MCF 10A (cell line): ENCODE measurements at regions not wholly inside any gene's neighbourhood (a gene's known extent, or its start where the extent isn't known, plus 50 kb on each side); places are given as distances from the start of the nearest gene placed in this dataset.

ENCODE experiments used
- BruUV-seq: library from RNA; stranded (reverse); fragments of 400-500 nt; replicated peaks from 2 replicates; lab custom pipeline; 2021; lab: Mats Ljungman, UMichigan
- CTCF ChIA-PET: fragments of 300-600 bp; sonication (Branson Sonifier 250); formaldehyde crosslinking; extraction: SDS; loops from one replicate; lab custom pipeline; 2021; ENCODE audit warnings: antibody characterized with exemption, inconsistent platforms; lab: Yijun Ruan, JAX
- POLR2A ChIA-PET: fragments of 300-600, 350-650 bp; sonication (Branson Sonifier 250); formaldehyde crosslinking; extraction: SDS; loops from one replicate; lab custom pipeline; 2020; ENCODE audit warnings: antibody characterized with exemption, inconsistent platforms; lab: Yijun Ruan, JAX
- DNase-seq: peaks from one replicate; pipeline ENCODE4 v3.0.0-alpha.2; 2018; ENCODE audit not compliant: unreplicated experiment
- H3K27ac Mint-ChIP-seq: one replicate; pipeline ENCODE4 v1.8.0; 2022; ENCODE audit warnings: mild to moderate bottlenecking, low read depth, mixed read lengths; ENCODE audit not compliant: unreplicated experiment
- H3K27me3 Mint-ChIP-seq: one replicate; pipeline ENCODE4 v1.8.0; 2022; ENCODE audit warnings: mixed read lengths; ENCODE audit not compliant: insufficient read depth, unreplicated experiment
- H3K36me3 Mint-ChIP-seq: one replicate; pipeline ENCODE4 v1.8.0; 2022; ENCODE audit warnings: mild to moderate bottlenecking, moderate library complexity, mixed read lengths; ENCODE audit not compliant: insufficient read depth, unreplicated experiment
- H3K4me1 Mint-ChIP-seq: one replicate; pipeline ENCODE4 v1.8.0; 2022; ENCODE audit warnings: mixed read lengths; ENCODE audit not compliant: insufficient read depth, unreplicated experiment
- H3K4me3 Mint-ChIP-seq: one replicate; pipeline ENCODE4 v1.8.0; 2022; ENCODE audit warnings: mild to moderate bottlenecking, moderate library complexity, mixed read lengths; ENCODE audit not compliant: unreplicated experiment
- H3K9me3 Mint-ChIP-seq: one replicate; pipeline ENCODE4 v1.8.0; 2022; ENCODE audit warnings: mixed read lengths; ENCODE audit not compliant: unreplicated experiment
- CTCF ChIP-seq: fragments of 200-600 bp; IDR thresholded peaks from one replicate; pipeline ENCODE4 v1.8.0; 2022; ENCODE audit warnings: antibody characterized with exemption, mild to moderate bottlenecking; ENCODE audit not compliant: unreplicated experiment
- intact Hi-C: fragments of 100-400 bp; cut with micrococcal nuclease; formaldehyde crosslinking; loops from 2 replicates; pipeline ENCODE4 v1.14.1; 2022

DNA sequence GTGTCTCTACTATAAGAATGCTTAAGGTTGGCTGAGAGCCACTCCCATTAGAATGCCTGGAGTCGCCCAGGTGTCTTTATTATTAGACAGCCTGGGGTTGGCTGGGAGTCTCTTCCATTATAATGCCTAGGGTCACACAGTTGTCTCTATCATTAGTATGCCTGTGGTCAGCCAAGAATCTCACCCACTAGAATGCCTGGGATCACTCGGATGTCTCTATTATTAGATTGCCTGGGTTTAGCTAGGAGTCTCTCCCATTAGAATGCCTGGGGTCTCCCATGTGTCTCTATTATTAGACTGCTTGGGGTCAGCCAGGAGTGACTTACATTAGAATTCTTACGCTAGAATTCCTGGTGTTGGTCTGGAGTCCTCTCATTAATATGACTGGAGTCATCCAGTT lies 2255.3 kb downstream of the TP53TG3F start:
- no peak for DNase-seq
- H3K4me3 Mint-ChIP-seq: no peak overlapping the region
- CTCF ChIA-PET: no interaction called here
- H3K4me1 Mint-ChIP-seq: no peaks in the 10 kb centered on the region
- intact Hi-C loops: no loop called here
- no peak overlapping the region for H3K27ac Mint-ChIP-seq
- POLR2A ChIA-PET: no interaction called here
- no peaks in the 10 kb centered on the region for H3K36me3 Mint-ChIP-seq
- no peaks in the 10 kb centered on the region for H3K27me3 Mint-ChIP-seq
- BruUV-seq: no TSS peak
- H3K9me3 Mint-ChIP-seq: peaks cover 11% of the 10 kb centered on the region
- no peak for TF ChIP-seq CTCF

DNA sequence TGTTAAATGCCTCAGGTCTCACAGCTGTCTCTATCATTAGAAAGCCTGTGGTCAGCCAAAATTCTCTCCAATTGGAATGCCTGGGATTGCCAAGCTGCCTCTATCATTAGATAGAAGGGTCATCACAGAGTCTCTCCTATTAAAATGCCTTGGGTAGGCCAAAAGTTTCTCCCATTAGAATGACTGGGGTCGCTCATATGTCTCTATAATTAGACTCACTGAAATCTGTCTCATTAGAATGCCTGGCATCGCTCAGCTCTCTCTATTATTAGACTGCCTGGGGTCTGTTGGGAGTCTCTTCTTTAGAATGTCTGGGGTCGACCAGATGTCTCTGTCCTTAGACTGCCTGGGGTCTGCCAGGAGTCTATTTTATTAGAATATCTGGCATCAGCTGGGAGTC lies 2265.1 kb downstream of the TP53TG3F start:
- POLR2A ChIA-PET: no interaction called here
- H3K27ac Mint-ChIP-seq: no peak overlapping the region
- no peak for TF ChIP-seq CTCF
- no peak overlapping the region for H3K4me3 Mint-ChIP-seq
- H3K9me3 Mint-ChIP-seq: peaks cover 27% of the 10 kb centered on the region
- no peaks in the 10 kb centered on the region for H3K4me1 Mint-ChIP-seq
- no peak for DNase-seq
- no TSS peak for BruUV-seq
- H3K36me3 Mint-ChIP-seq: no peaks in the 10 kb centered on the region
- no peaks in the 10 kb centered on the region for H3K27me3 Mint-ChIP-seq
- intact Hi-C loops: no loop called here
- CTCF ChIA-PET: no interaction called here

DNA sequence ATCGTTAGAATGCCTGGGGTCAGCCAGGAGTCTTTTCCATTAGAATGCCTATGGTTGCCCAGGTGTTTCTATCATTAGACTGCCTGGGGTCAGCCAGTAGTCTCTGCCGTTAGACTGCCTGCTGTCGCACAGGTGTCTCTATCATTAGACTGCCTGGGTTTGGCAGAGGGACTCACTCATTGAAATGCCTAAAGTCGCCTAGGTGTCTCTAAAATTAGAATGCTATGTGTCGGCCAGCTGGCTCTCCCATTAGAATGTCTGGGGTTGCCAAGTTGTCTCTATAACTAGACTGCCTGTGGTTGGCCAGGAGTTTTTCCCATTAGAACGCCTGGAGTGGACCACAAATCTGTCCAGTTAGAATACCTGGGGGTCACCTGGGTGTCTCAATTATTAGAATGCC lies 2266.5 kb downstream of the TP53TG3F start:
- no peak for DNase-seq
- TF ChIP-seq CTCF: no peak
- Mint-ChIP-seq H3K27ac (no peak overlapping the region), H3K4me3 (no peak overlapping the region), H3K9me3 (peaks cover 27% of the 10 kb centered on the region), H3K4me1 (no peaks in the 10 kb centered on the region), H3K27me3 (no peaks in the 10 kb centered on the region), H3K36me3 (no peaks in the 10 kb centered on the region)
- CTCF ChIA-PET: no interaction called here
- no TSS peak for BruUV-seq
- intact Hi-C loops: no loop called here
- POLR2A ChIA-PET: no interaction called here

DNA sequence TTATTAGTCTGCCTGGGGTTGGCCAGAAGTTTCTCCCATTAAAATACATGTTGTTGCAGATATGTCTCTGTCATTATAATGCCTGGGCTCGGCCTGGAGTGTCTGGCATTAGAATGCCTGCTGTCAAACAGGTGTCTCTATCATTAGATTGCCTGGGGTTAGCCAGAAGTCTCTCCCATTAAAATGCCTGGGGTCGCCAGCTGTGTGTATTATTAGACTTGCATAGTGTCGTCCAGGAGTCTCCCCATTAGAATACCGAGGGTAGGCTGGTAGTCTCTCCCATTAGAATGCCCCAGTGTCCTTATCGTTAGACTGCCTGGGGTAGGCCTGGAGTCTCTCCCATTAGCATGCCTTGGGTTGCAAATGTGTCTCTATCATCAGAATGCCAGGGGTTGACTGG lies 2270.8 kb downstream of the TP53TG3F start:
- peaks cover 38% of the 10 kb centered on the region for H3K9me3 Mint-ChIP-seq
- DNase-seq: no peak
- H3K27me3 Mint-ChIP-seq: no peaks in the 10 kb centered on the region
- H3K4me3 Mint-ChIP-seq: no peak overlapping the region
- intact Hi-C loops: no loop called here
- H3K4me1 Mint-ChIP-seq: no peaks in the 10 kb centered on the region
- no peak overlapping the region for H3K27ac Mint-ChIP-seq
- H3K36me3 Mint-ChIP-seq: no peaks in the 10 kb centered on the region
- no TSS peak for BruUV-seq
- ChIA-PET POLR2A (no interaction called here), CTCF (no interaction called here)
- TF ChIP-seq CTCF: no peak
